PC-3 (cell line): ENCODE measurements at regions not wholly inside any gene's neighbourhood (a gene's known extent, or its start where the extent isn't known, plus 50 kb on each side); places are given as distances from the start of the nearest gene placed in this dataset.

ENCODE experiments used
- ATAC-seq: fragments of 200-7000 bp; cut with Tn5 transposase; 2 replicates; pipeline ENCODE4 v1.9.1; 2020; ENCODE audit warnings: mild to moderate bottlenecking, moderate library complexity
- BruUV-seq: library from RNA; stranded (reverse); fragments of 400-500 nt; replicated peaks from 2 replicates; lab custom pipeline; 2021; lab: Mats Ljungman, UMichigan
- CTCF ChIA-PET: fragments of 300-600 bp; sonication (Branson Sonifier 250); formaldehyde crosslinking; loops from one replicate; lab custom pipeline; 2022; ENCODE audit warnings: antibody characterized with exemption; lab: Charles Lee
- POLR2A ChIA-PET: fragments of 300-600 bp; sonication (Branson Sonifier 250); formaldehyde crosslinking; loops from one replicate; lab custom pipeline; 2022; ENCODE audit warnings: antibody characterized with exemption; ENCODE audit not compliant: unreplicated experiment; lab: Charles Lee
- DNase-seq: peaks from one replicate; pipeline ENCODE4 v3.0.0-alpha.2; 2015
- H2AFZ ChIP-seq: fragments of 300-600 bp; sonication (generic); 2 replicates; pipeline ENCODE4 v1.6.0; 2016; ENCODE audit warnings: antibody characterized with exemption, low read length
- H3F3A ChIP-seq: fragments of 300-600 bp; sonication (generic); one replicate; pipeline ENCODE4 v1.6.0; 2017; ENCODE audit warnings: antibody characterized with exemption, low read length, control low read depth, mild to moderate bottlenecking; ENCODE audit not compliant: unreplicated experiment
- H3K27ac ChIP-seq: fragments of 300-600 bp; sonication (generic); 2 replicates; pipeline ENCODE4 v1.5.1; 2016; ENCODE audit warnings: mild to moderate bottlenecking, low read length
- H3K27me3 ChIP-seq: fragments of 300-600 bp; sonication (generic); 2 replicates; pipeline ENCODE4 v1.6.1; 2016; ENCODE audit warnings: low read length, mixed read lengths
- H3K36me3 ChIP-seq: fragments of 300-600 bp; sonication (generic); 2 replicates; pipeline ENCODE4 v1.6.1; 2016; ENCODE audit warnings: low read depth, mixed run types, low read length, mixed read lengths
- H3K4me1 ChIP-seq: fragments of 300-600 bp; sonication (generic); 2 replicates; pipeline ENCODE4 v1.5.1; 2016; ENCODE audit warnings: low read length; ENCODE audit not compliant: insufficient read depth
- H3K4me2 ChIP-seq: fragments of 300-600 bp; sonication (generic); 2 replicates; pipeline ENCODE4 v1.6.0; 2016; ENCODE audit warnings: low read length
- H3K4me3 ChIP-seq: fragments of 300-600 bp; sonication (generic); 2 replicates; pipeline ENCODE4 v1.5.1; 2016; ENCODE audit warnings: mild to moderate bottlenecking, low read length, mixed read lengths
- H3K79me2 ChIP-seq: fragments of 300-600 bp; sonication (generic); 2 replicates; pipeline ENCODE4 v1.6.1; 2017; ENCODE audit warnings: low read length, mixed read lengths
- H3K9ac ChIP-seq: fragments of 300-600 bp; sonication (generic); 2 replicates; pipeline ENCODE4 v1.6.0; 2016; ENCODE audit warnings: mild to moderate bottlenecking, low read length
- H3K9me2 ChIP-seq: fragments of 300-600 bp; sonication (generic); replicated peaks from 2 replicates; pipeline ENCODE4 v1.6.1; 2016; ENCODE audit warnings: mixed run types, low read length, mixed read lengths
- H3K9me3 ChIP-seq: fragments of 300-600 bp; sonication (generic); 2 replicates; pipeline ENCODE4 v1.6.1; 2016; ENCODE audit warnings: low read length, mixed read lengths
- H4K20me1 ChIP-seq: fragments of 300-600 bp; sonication (generic); 2 replicates; pipeline ENCODE4 v1.6.1; 2016; ENCODE audit warnings: low read length, mixed read lengths
- EZH2 ChIP-seq: fragments of 300-600 bp; sonication (generic); IDR thresholded peaks from one replicate; pipeline ENCODE4 v1.6.1; 2017; ENCODE audit warnings: antibody characterized with exemption, mild to moderate bottlenecking, low read length; ENCODE audit not compliant: unreplicated experiment
- EZH2phosphoT487 ChIP-seq: fragments of 300-600 bp; sonication (generic); IDR thresholded peaks from 2 replicates; pipeline ENCODE4 v1.6.1; 2018; ENCODE audit warnings: mild to moderate bottlenecking, antibody characterized with exemption, low read length, borderline replicate concordance
- intact Hi-C: fragments of 100-400 bp; cut with micrococcal nuclease; formaldehyde crosslinking; loops from 2 replicates; pipeline ENCODE4 v1.9.0; 2023
- TF ChIP-seq, protein P1 (sequence below): fragments of 300-600 bp; sonication (generic); conservative IDR thresholded peaks from 2 replicates; pipeline ENCODE4 v1.5.1; 2017; ENCODE audit warnings: antibody characterized with exemption, low read depth, mild to moderate bottlenecking, low read length

DNA sequence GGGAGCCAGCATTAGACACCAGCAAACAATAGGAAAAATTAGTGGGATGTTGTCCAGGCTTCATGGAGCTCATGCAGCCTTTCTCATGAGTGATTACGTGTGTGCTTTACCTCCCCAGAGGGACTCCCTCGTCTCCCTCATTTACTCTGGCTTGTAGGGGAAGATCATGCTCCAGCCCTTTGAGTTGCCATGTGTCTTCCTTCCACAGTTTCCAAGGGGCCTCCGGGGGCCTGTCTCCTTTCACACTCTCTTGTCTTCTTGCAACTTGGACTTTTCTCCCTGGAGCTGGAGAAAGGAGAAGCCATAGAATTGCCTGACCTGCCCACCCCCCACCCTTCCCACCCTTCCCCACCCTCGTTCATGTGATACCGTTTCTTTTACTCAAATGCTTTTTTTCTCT lies 98.7 kb downstream of the FAM43A start:
- Histone ChIP-seq H3K27ac (no peak overlapping the region), H3K4me2 (no peak overlapping the region), H3K79me2 (no peaks in the 10 kb centered on the region), H3K9ac (no peak overlapping the region), H3K4me1 (no peaks in the 10 kb centered on the region), H3K9me2 (no peaks in the 10 kb centered on the region), H3K9me3 (no peaks in the 10 kb centered on the region), H3K36me3 (no peaks in the 10 kb centered on the region), H2AFZ (no peak overlapping the region), H4K20me1 (no peaks in the 10 kb centered on the region), H3K27me3 (no peaks in the 10 kb centered on the region), H3K4me3 (no peak overlapping the region), H3F3A (no peaks in the 10 kb centered on the region)
- ChIA-PET POLR2A (no interaction called here), CTCF (no interaction called here)
- ATAC-seq: no peak
- BruUV-seq: no TSS peak
- TF ChIP-seq EZH2phosphoT487 (no peak), EZH2 (no peak)
- TF ChIP-seq, protein P1, sequence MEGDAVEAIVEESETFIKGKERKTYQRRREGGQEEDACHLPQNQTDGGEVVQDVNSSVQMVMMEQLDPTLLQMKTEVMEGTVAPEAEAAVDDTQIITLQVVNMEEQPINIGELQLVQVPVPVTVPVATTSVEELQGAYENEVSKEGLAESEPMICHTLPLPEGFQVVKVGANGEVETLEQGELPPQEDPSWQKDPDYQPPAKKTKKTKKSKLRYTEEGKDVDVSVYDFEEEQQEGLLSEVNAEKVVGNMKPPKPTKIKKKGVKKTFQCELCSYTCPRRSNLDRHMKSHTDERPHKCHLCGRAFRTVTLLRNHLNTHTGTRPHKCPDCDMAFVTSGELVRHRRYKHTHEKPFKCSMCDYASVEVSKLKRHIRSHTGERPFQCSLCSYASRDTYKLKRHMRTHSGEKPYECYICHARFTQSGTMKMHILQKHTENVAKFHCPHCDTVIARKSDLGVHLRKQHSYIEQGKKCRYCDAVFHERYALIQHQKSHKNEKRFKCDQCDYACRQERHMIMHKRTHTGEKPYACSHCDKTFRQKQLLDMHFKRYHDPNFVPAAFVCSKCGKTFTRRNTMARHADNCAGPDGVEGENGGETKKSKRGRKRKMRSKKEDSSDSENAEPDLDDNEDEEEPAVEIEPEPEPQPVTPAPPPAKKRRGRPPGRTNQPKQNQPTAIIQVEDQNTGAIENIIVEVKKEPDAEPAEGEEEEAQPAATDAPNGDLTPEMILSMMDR: no peak
- intact Hi-C loops: no loop called here
- DNase-seq: no peak

DNA sequence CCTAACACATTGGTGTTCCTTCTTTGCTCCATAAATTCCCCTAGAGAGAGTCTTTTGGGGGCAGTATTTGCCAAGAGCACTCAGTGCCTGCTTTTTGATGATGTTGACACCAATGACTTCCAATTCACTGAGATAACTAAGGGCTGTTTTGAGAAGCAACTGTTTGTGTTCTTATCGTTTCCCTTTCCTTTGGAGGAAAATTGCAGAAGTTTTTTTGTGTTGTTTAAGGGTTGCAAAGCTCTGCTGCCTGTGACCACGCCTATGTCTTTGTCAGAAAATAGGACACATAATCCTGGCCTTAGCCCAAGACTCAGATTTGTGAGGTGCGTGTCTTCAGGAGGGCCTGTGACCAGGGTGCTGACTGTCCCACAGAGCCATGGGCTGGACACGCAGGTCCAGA lies 99.6 kb downstream of the FAM43A start:
- Histone ChIP-seq H3K4me1 (no peaks in the 10 kb centered on the region), H3K4me3 (no peak overlapping the region), H3K27ac (no peak overlapping the region), H3F3A (no peaks in the 10 kb centered on the region), H3K9me3 (no peaks in the 10 kb centered on the region), H2AFZ (no peak overlapping the region), H3K36me3 (no peaks in the 10 kb centered on the region), H3K27me3 (no peaks in the 10 kb centered on the region), H3K79me2 (no peaks in the 10 kb centered on the region), H4K20me1 (no peaks in the 10 kb centered on the region), H3K9me2 (no peaks in the 10 kb centered on the region), H3K9ac (no peak overlapping the region), H3K4me2 (no peak overlapping the region)
- BruUV-seq: no TSS peak
- CTCF ChIA-PET: no interaction called here
- POLR2A ChIA-PET: no interaction called here
- DNase-seq (no peak), ATAC-seq (no peak)
- TF ChIP-seq EZH2: no peak
- TF ChIP-seq, protein P1: no peak
- no peak for TF ChIP-seq EZH2phosphoT487
- intact Hi-C loops: no loop called here

DNA sequence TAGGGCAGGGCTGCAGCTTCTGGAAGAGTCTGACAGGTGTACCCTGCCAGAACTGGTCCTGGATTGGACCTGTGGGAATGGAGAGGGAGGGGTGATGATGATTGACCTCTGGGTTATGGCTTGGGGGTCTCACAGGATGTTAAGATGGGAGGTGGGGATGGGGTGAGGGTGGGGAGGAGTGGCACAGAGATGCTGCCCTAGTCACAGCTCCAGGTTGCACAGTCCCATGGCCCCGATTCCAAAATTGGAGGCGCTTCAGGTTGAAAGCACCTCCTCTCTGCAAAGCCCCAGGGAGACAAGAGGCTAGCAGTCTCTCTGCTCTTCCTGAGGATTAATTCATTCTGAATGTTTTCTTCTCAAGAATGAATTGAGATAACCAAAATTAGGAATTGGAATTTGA lies 101.4 kb downstream of the FAM43A start:
- CTCF ChIA-PET: no interaction called here
- Histone ChIP-seq H3K36me3 (no peaks in the 10 kb centered on the region), H3K9me3 (no peaks in the 10 kb centered on the region), H3K27me3 (no peaks in the 10 kb centered on the region), H3K9ac (no peak overlapping the region), H4K20me1 (no peaks in the 10 kb centered on the region), H3F3A (no peaks in the 10 kb centered on the region), H2AFZ (no peak overlapping the region), H3K9me2 (no peaks in the 10 kb centered on the region), H3K4me2 (no peak overlapping the region), H3K27ac (no peak overlapping the region), H3K4me3 (no peak overlapping the region), H3K4me1 (no peaks in the 10 kb centered on the region), H3K79me2 (no peaks in the 10 kb centered on the region)
- ATAC-seq (no peak), DNase-seq (no peak)
- TF ChIP-seq, protein P1: no peak
- TF ChIP-seq EZH2phosphoT487 (no peak), EZH2 (no peak)
- BruUV-seq: no TSS peak
- intact Hi-C loops: no loop called here
- POLR2A ChIA-PET: no interaction called here
